Chondrocyte (in vitro differentiated cells): ENCODE measurements at regions not wholly inside any gene's neighbourhood (a gene's known extent, or its start where the extent isn't known, plus 50 kb on each side); places are given as distances from the start of the nearest gene placed in this dataset.

Experiments used
- DNase-seq: peaks from one replicate; pipeline ENCODE4 v3.0.0; 2021; ENCODE audit warnings: mixed read lengths, low spot score
- H3K27ac Mint-ChIP-seq: one replicate; pipeline ENCODE4 v1.8.0; 2021; ENCODE audit warnings: mild to moderate bottlenecking, moderate library complexity, mixed read lengths; ENCODE audit not compliant: unreplicated experiment
- H3K27me3 Mint-ChIP-seq: 2 replicates; pipeline ENCODE4 v1.8.0; 2021; ENCODE audit warnings: low read depth, mixed read lengths
- H3K36me3 Mint-ChIP-seq: 2 replicates; pipeline ENCODE4 v1.8.0; 2021; ENCODE audit warnings: low read depth, mixed read lengths
- H3K4me1 Mint-ChIP-seq: 2 replicates; pipeline ENCODE4 v1.8.0; 2021; ENCODE audit warnings: low read depth, mild to moderate bottlenecking, mixed read lengths
- H3K4me3 Mint-ChIP-seq: one replicate; pipeline ENCODE4 v1.8.0; 2021; ENCODE audit warnings: mild to moderate bottlenecking, moderate library complexity, mixed read lengths; ENCODE audit not compliant: unreplicated experiment
- H3K9me3 Mint-ChIP-seq: 2 replicates; pipeline ENCODE4 v1.8.0; 2021; ENCODE audit warnings: low read depth, mixed read lengths
- TF ChIP-seq, protein P1 (sequence below): fragments of 200-600 bp; sonication (generic); IDR thresholded peaks from 2 replicates; pipeline ENCODE4 v1.5.0; 2021; ENCODE audit warnings: antibody characterized with exemption, mild to moderate bottlenecking, moderate library complexity

GRCh38 chr19:30886222-30886621 is 463.0 kb downstream of the TSHZ3 start:
- DNase-seq: no peak
- Mint-ChIP-seq H3K27ac (no peak overlapping the region), H3K4me3 (no peak overlapping the region), H3K9me3 (peaks cover 3% of the 10 kb centered on the region), H3K4me1 (no peaks in the 10 kb centered on the region), H3K36me3 (no peaks in the 10 kb centered on the region), H3K27me3 (peaks cover 2% of the 10 kb centered on the region)
- TF ChIP-seq, protein P1, sequence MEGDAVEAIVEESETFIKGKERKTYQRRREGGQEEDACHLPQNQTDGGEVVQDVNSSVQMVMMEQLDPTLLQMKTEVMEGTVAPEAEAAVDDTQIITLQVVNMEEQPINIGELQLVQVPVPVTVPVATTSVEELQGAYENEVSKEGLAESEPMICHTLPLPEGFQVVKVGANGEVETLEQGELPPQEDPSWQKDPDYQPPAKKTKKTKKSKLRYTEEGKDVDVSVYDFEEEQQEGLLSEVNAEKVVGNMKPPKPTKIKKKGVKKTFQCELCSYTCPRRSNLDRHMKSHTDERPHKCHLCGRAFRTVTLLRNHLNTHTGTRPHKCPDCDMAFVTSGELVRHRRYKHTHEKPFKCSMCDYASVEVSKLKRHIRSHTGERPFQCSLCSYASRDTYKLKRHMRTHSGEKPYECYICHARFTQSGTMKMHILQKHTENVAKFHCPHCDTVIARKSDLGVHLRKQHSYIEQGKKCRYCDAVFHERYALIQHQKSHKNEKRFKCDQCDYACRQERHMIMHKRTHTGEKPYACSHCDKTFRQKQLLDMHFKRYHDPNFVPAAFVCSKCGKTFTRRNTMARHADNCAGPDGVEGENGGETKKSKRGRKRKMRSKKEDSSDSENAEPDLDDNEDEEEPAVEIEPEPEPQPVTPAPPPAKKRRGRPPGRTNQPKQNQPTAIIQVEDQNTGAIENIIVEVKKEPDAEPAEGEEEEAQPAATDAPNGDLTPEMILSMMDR: no peak

- Mint-ChIP-seq H3K4me1 (no peaks in the 10 kb centered on the region), H3K27ac (no peak overlapping the region), H3K4me3 (no peak overlapping the region), H3K36me3 (no peaks in the 10 kb centered on the region), H3K27me3 (no peaks in the 10 kb centered on the region), H3K9me3 (peaks cover 7% of the 10 kb centered on the region)
- TF ChIP-seq, protein P1: no peak
- no peak for DNase-seq
These were observed 465.0 kb downstream of the TSHZ3 start for GRCh38 chr19:30884146-30884812.

DNA sequence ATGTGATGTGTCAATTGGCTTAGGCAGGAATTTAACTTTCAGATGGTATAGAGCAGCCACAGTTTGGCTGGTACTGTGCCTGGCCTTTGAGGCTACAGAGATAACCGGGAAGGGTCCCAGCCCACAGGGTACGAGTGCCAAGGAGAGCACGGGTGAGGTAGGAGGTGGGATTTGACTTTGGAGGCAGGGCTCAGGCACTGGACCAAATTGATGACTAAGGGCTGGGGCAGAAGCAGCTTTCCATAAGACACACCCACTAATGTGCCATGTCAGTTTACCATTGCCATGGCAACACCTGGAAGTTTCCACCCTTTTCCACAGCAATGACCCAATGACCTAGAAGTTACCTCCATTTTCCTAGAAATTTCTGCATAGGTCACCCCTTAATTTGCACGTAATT is 466.2 kb downstream of the TSHZ3 start:
- DNase-seq: no peak
- H3K4me1 Mint-ChIP-seq: no peaks in the 10 kb centered on the region
- H3K27me3 Mint-ChIP-seq: no peaks in the 10 kb centered on the region
- H3K36me3 Mint-ChIP-seq: no peaks in the 10 kb centered on the region
- H3K9me3 Mint-ChIP-seq: peaks cover 7% of the 10 kb centered on the region
- no peak overlapping the region for H3K4me3 Mint-ChIP-seq
- H3K27ac Mint-ChIP-seq: no peak overlapping the region
- TF ChIP-seq, protein P1: no peak

DNA sequence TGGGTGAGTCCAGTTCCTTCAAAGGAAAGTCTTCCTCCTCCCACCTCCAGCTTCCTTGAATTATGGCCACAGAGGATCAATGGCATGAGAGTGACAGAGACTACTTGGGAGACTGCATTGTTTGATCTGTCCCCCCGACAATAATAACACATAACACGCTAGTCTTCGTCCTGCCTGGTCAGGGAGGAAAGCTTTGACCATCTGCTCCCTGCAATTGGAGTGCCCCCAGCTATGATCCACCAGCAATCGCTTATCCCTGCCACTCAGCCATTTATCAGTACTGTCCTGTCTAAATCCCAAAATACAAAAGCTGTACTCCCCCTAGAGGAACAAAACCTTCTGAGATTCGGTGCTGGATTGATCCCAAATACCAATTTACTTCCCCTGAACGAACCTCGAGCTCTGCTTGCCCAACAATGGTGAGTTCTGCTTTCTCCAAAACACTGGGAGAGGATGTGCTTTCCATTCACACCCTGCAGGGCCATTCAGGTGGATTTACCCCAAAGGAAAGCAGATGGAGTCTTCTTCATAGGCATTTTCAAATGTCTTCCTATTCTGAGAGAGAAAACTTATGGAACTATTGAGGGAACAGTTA is 466.7 kb downstream of the TSHZ3 start:
- Mint-ChIP-seq H3K27me3 (no peaks in the 10 kb centered on the region), H3K9me3 (peaks cover 9% of the 10 kb centered on the region), H3K36me3 (no peaks in the 10 kb centered on the region), H3K4me3 (no peak overlapping the region), H3K4me1 (no peaks in the 10 kb centered on the region), H3K27ac (no peak overlapping the region)
- no peak for DNase-seq
- TF ChIP-seq, protein P1: no peak

DNA sequence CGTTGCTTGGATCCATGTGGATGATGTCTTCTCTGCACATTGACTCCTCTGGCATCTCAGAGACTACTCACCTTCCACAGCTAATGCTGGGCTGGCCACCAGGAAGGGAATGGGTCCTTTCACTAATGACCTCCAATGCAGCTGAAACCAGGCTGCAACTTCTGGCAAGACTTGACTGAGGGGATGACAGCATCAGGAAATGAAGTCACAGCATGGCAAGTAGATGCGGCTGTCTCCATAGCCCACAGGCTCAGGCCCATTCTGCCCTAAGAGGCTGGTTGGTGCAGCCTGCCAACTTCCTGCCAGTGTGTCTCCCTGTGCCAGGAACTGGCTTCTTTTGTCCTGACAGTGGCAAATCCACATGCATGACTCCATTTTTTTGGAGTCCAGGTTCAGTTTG is 467.3 kb downstream of the TSHZ3 start:
- H3K9me3 Mint-ChIP-seq: peaks cover 11% of the 10 kb centered on the region
- DNase-seq: no peak
- no peaks in the 10 kb centered on the region for H3K27me3 Mint-ChIP-seq
- H3K36me3 Mint-ChIP-seq: no peaks in the 10 kb centered on the region
- no peak overlapping the region for H3K27ac Mint-ChIP-seq
- H3K4me3 Mint-ChIP-seq: no peak overlapping the region
- TF ChIP-seq, protein P1: no peak
- H3K4me1 Mint-ChIP-seq: no peaks in the 10 kb centered on the region
